ENCODE measurements at regions not wholly inside any gene's neighbourhood (a gene's known extent, or its start where the extent isn't known, plus 50 kb on each side); places are given as distances from the start of the nearest gene placed in this dataset.

DNA sequence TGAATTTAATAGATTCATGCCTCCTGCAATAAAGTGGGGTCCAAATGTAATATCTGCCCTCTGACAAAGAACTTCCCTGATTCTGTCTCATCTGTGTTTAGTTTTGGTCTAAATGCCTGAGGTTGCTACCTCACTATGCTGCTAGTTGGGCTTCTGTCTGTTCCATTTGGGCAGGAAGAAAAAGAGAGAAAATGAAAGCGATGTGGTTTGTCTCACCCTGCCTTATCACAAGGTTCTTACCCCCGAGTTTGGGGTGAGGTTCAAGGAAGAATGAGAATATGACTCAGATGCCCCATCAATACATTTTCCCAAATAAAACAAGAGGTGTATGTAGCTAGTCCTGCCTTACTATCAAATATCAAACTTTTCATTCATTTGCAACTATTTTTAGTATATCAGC, 132.1 kb upstream of the MTAP start:
- Histone ChIP-seq H3K56ac (ENCODE audit: insufficient read length, low read depth, low read length) (no peak overlapping the region), H4K20me1 (ENCODE audit: control insufficient read depth, insufficient read depth, insufficient read length) (no peaks in the 10 kb centered on the region), H3K79me2 (ENCODE audit: insufficient read depth, low read length) (no peaks in the 10 kb centered on the region), H2BK20ac (ENCODE audit: low read depth, low read length, poor library complexity, severe bottlenecking) (no peak overlapping the region), H4K5ac (ENCODE audit: insufficient read length, low read depth, low read length) (no peak overlapping the region), H2AK5ac (ENCODE audit: insufficient read length, low read length) (no peak overlapping the region), H2BK5ac (ENCODE audit: insufficient read length, low read length) (no peak overlapping the region), H3K27ac (ENCODE audit: insufficient read length, low read depth, low read length) (no peak overlapping the region), H4K8ac (replicated peaks; ENCODE audit: insufficient read length, low read depth, low read length) (no peak overlapping the region), H2BK12ac (ENCODE audit: insufficient read length, low read depth, low read length) (no peak overlapping the region), H3K4ac (ENCODE audit: low read depth, low read length) (no peak overlapping the region), H3K79me1 (ENCODE audit: insufficient read depth, low read depth, low read length, poor library complexity, severe bottlenecking) (no peaks in the 10 kb centered on the region), H3K23me2 (ENCODE audit: insufficient read length, low read depth, low read length, poor library complexity, severe bottlenecking) (no peaks in the 10 kb centered on the region), H2BK15ac (ENCODE audit: low read depth, low read length) (no peak overlapping the region), H3K14ac (ENCODE audit: insufficient read depth, low read length) (no peak overlapping the region), H3K23ac (ENCODE audit: insufficient read length, low read depth, low read length) (no peak overlapping the region), H3K27me3 (ENCODE audit: insufficient read depth, low read length) (no peaks in the 10 kb centered on the region), H3K4me2 (ENCODE audit: insufficient read depth, insufficient read length, low read length) (no peak overlapping the region), H3T11ph (ENCODE audit: low read length) (no peak overlapping the region), H3K9ac (ENCODE audit: extremely low read depth, insufficient read length, low read length) (no peak overlapping the region), H3K9me3 (ENCODE audit: control insufficient read depth, low read depth, low read length) (no peaks in the 10 kb centered on the region), H4K91ac (ENCODE audit: insufficient read length, low read depth, low read length) (no peak overlapping the region), H3K4me1 (ENCODE audit: insufficient read depth, low read length) (no peaks in the 10 kb centered on the region), H2BK120ac (ENCODE audit: low read depth, low read length, poor library complexity, severe bottlenecking) (no peak overlapping the region), H3K18ac (ENCODE audit: insufficient read length, low read depth, low read length) (no peak overlapping the region), H2AFZ (ENCODE audit: low read length) (no peak overlapping the region)
- Mint-ChIP-seq H3K27ac (no peak overlapping the region), H3K4me1 (peaks cover 7 to 8% of the 10 kb centered on the region in 2 experiments; a peak in 3 of 4 replicates), H3K4me3 (no peak overlapping the region), H3K9me3 (no peaks in the 10 kb centered on the region), H3K27me3 (ENCODE audit: low read depth) (peaks cover 1% of the 10 kb centered on the region; the same call in 1 of the 2 replicates), H3K36me3 (ENCODE audit: insufficient read depth in 1 of 3, low read depth in 3 of 3) (no peaks in the 10 kb centered on the region)
- no peak for DNase-seq
- no CpG with 5 or more reads among the region's 2 CpGs for WGBS (ENCODE audit: extremely low coverage, insufficient read length, low lambda C conversion rate)
- TF ChIP-seq CTCF (conservative IDR thresholded peaks at IDR 0.05) = no peak

Measured in H9 (cell line).